ENCODE measurements at regions not wholly inside any gene's neighbourhood (a gene's known extent, or its start where the extent isn't known, plus 50 kb on each side); places are given as distances from the start of the nearest gene placed in this dataset.

DNA sequence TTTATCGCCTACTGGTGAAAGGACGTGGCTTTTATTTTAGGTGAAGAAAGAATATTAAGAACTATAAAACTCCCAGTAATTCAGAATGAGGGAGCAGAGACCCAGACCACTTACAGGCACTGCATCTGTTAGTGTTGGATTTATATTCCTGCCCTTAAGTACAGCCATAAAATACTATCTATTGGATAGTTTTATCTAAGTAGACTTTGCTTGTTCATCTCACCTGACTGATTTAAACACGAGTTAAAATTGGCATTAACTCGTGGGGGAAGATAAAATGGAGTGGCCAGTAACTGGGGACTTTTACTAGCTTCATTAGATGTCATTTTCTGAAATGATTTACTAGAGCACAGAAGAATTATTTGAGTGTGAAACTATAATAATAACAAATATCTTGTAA lies 1377.5 kb upstream of the TMEM132C start:
- Histone ChIP-seq H3K23ac (ENCODE audit: insufficient read length, low read depth, low read length) (no peak overlapping the region), H2BK20ac (ENCODE audit: low read depth, low read length, poor library complexity, severe bottlenecking) (no peak overlapping the region), H3K79me1 (ENCODE audit: insufficient read depth, low read depth, low read length, poor library complexity, severe bottlenecking) (no peaks in the 10 kb centered on the region), H4K8ac (replicated peaks; ENCODE audit: insufficient read length, low read depth, low read length) (no peak overlapping the region), H4K5ac (ENCODE audit: insufficient read length, low read depth, low read length) (no peak overlapping the region), H3K23me2 (ENCODE audit: insufficient read length, low read depth, low read length, poor library complexity, severe bottlenecking) (no peaks in the 10 kb centered on the region), H3K56ac (ENCODE audit: insufficient read length, low read depth, low read length) (no peak overlapping the region), H4K20me1 (ENCODE audit: control insufficient read depth, insufficient read depth, insufficient read length) (no peaks in the 10 kb centered on the region), H3K27me3 (ENCODE audit: insufficient read depth, low read length) (no peaks in the 10 kb centered on the region), H3K14ac (ENCODE audit: insufficient read depth, low read length) (no peak overlapping the region), H3K18ac (ENCODE audit: insufficient read length, low read depth, low read length) (no peak overlapping the region), H3K4ac (ENCODE audit: low read depth, low read length) (no peak overlapping the region), H3K9ac (ENCODE audit: extremely low read depth, insufficient read length, low read length) (no peak overlapping the region), H2BK5ac (ENCODE audit: insufficient read length, low read length) (no peak overlapping the region), H3K4me1 (ENCODE audit: insufficient read depth, low read length) (no peaks in the 10 kb centered on the region), H3T11ph (ENCODE audit: low read length) (no peak overlapping the region), H3K27ac (ENCODE audit: insufficient read length, low read depth, low read length) (no peak overlapping the region), H2BK120ac (ENCODE audit: low read depth, low read length, poor library complexity, severe bottlenecking) (no peak overlapping the region), H2AK5ac (ENCODE audit: insufficient read length, low read length) (no peak overlapping the region), H3K9me3 (ENCODE audit: control insufficient read depth, low read depth, low read length) (no peaks in the 10 kb centered on the region), H3K79me2 (ENCODE audit: insufficient read depth, low read length) (no peaks in the 10 kb centered on the region), H2BK15ac (ENCODE audit: low read depth, low read length) (no peak overlapping the region), H2BK12ac (ENCODE audit: insufficient read length, low read depth, low read length) (no peak overlapping the region), H4K91ac (ENCODE audit: insufficient read length, low read depth, low read length) (no peak overlapping the region), H2AFZ (ENCODE audit: low read length) (no peak overlapping the region), H3K4me2 (ENCODE audit: insufficient read depth, insufficient read length, low read length) (no peak overlapping the region)
- TF ChIP-seq CTCF (conservative IDR thresholded peaks at IDR 0.05): no peak
- WGBS (ENCODE audit: extremely low coverage, insufficient read length, low lambda C conversion rate): no CpG with 5 or more reads among the region's 4 CpGs
- Mint-ChIP-seq H3K27me3 (ENCODE audit: low read depth) (no peaks in the 10 kb centered on the region; the same call in none of the 2 replicates), H3K36me3 (ENCODE audit: insufficient read depth in 1 of 3, low read depth in 3 of 3) (peaks cover 0 to 4% (median 0%) of the 10 kb centered on the region in 3 experiments; a peak in 2 of 7 replicates), H3K4me1 (peaks cover 0 to 5% of the 10 kb centered on the region in 2 experiments; a peak in 2 of 4 replicates), H3K27ac (no peak overlapping the region), H3K9me3 (peaks cover 3 to 5% of the 10 kb centered on the region in 2 experiments; a peak in 4 of 5 replicates), H3K4me3 (no peak overlapping the region)
- no peak for DNase-seq

Data from H9 (cell line).